Posterior cingulate gyrus (tissue), 11 donors: ENCODE measurements at regions not wholly inside any gene's neighbourhood (a gene's known extent, or its start where the extent isn't known, plus 50 kb on each side); places are given as distances from the start of the nearest gene placed in this dataset.
"Not testable (repeated sequence)": the region's sequence is repeated elsewhere in the genome, so short reads cannot be mapped to it uniquely, and the experiment has no call there.

Source experiments
- DNase-seq, 10 donors: peaks; one replicate each; pipeline versions ENCODE4 v3.0.0 to v3.0.0-alpha.2; 2020 to 2021; ENCODE audit warnings: mixed read lengths in 3 of 10
- intact Hi-C: fragments of 100-400 bp; cut with DNase I; formaldehyde crosslinking; loops from one replicate; pipeline ENCODE4 v1.15.1; 2023

GRCh38 chr2:208673631-208674030 lies 267.0 kb downstream of the PTH2R start:
- intact Hi-C loops: no loop called here

GRCh38 chr2:208674919-208675318 lies 268.3 kb downstream of the PTH2R start:
- DNase-seq: no peak
- intact Hi-C loops: no loop called here

More at GRCh38 chr2:208673631-208674030, 267.0 kb downstream of the PTH2R start:
- DNase-seq: no peak

- intact Hi-C loops: not testable (repeated sequence)
Observed at GRCh38 chr2:208685929-208686328, 279.3 kb downstream of the PTH2R start.

GRCh38 chr2:208686665-208687064 lies 280.1 kb downstream of the PTH2R start:
- DNase-seq: no peak
- intact Hi-C loops: no loop called here

More at GRCh38 chr2:208685929-208686328, 279.3 kb downstream of the PTH2R start:
- peak in 1 of 10 donors; percentile 30 for DNase-seq

GRCh38 chr2:208687720-208688119 lies 281.1 kb downstream of the PTH2R start:
- DNase-seq, intact Hi-C loops: not testable (repeated sequence)

- no peak for DNase-seq
- intact Hi-C loops: no loop called here
Observed at GRCh38 chr2:208698114-208698513, 291.5 kb downstream of the PTH2R start.

- DNase-seq: no peak
- intact Hi-C loops: no loop called here
Observed at GRCh38 chr2:208708486-208708885, 301.9 kb downstream of the PTH2R start.

GRCh38 chr2:208711598-208711997 lies 305.0 kb downstream of the PTH2R start:
- intact Hi-C loops: no loop called here
- no peak for DNase-seq

- DNase-seq: no peak
- intact Hi-C loops: no loop called here
Observed at GRCh38 chr2:208713066-208713745, 306.6 kb downstream of the PTH2R start.

GRCh38 chr2:208718828-208719227 lies 312.2 kb downstream of the PTH2R start:
- intact Hi-C loops: no loop called here

GRCh38 chr2:208722731-208723130 lies 316.1 kb downstream of the PTH2R start:
- DNase-seq: no peak
- intact Hi-C loops: no loop called here

More at GRCh38 chr2:208718828-208719227, 312.2 kb downstream of the PTH2R start:
- DNase-seq: no peak

- intact Hi-C loops: no loop called here
Observed at GRCh38 chr2:208725280-208725679, 318.7 kb downstream of the PTH2R start.

GRCh38 chr2:208726242-208726641 lies 319.6 kb downstream of the PTH2R start:
- intact Hi-C loops: no loop called here

More at GRCh38 chr2:208725280-208725679, 318.7 kb downstream of the PTH2R start:
- no peak for DNase-seq

GRCh38 chr2:208751663-208752415 lies 345.2 kb downstream of the PTH2R start:
- intact Hi-C loops: not testable (repeated sequence)
- DNase-seq: peak in 2 of 10 donors; percentile 25 to 68

More at GRCh38 chr2:208726242-208726641, 319.6 kb downstream of the PTH2R start:
- no peak for DNase-seq

- intact Hi-C loops: no loop called here
- DNase-seq: no peak
Observed at GRCh38 chr2:208757364-208757763, 350.8 kb downstream of the PTH2R start.

- intact Hi-C loops, DNase-seq: not testable (repeated sequence)
Observed at GRCh38 chr2:208773074-208773473, 366.5 kb downstream of the PTH2R start.

GRCh38 chr2:208781166-208781565 lies 374.6 kb downstream of the PTH2R start:
- intact Hi-C loops: no loop called here
- DNase-seq: no peak

GRCh38 chr2:208782097-208782496 lies 375.5 kb downstream of the PTH2R start:
- intact Hi-C loops: no loop called here
- DNase-seq: no peak

GRCh38 chr2:208783184-208783583 lies 376.6 kb downstream of the PTH2R start:
- DNase-seq: no peak
- intact Hi-C loops: no loop called here

- intact Hi-C loops: not testable (repeated sequence)
- peak in 1 of 10 donors; percentile 61 for DNase-seq
Observed at GRCh38 chr2:208784774-208785173, 378.2 kb downstream of the PTH2R start.

GRCh38 chr2:208791257-208791656 lies 384.7 kb downstream of the PTH2R start:
- DNase-seq: no peak
- intact Hi-C loops: no loop called here

GRCh38 chr2:208792766-208793165 lies 386.2 kb downstream of the PTH2R start:
- no peak for DNase-seq
- intact Hi-C loops: no loop called here
